ENCODE measurements at regions not wholly inside any gene's neighbourhood (a gene's known extent, or its start where the extent isn't known, plus 50 kb on each side); places are given as distances from the start of the nearest gene placed in this dataset.

GRCh38 chr7:118327174-118327573 is 102.7 kb downstream of the ANKRD7 start:
- no peak for DNase-seq (ENCODE audit: low spot score)
- H3K27me3 Mint-ChIP-seq (ENCODE audit: unreplicated experiment), result no peaks in the 10 kb centered on the region
- no peaks in the 10 kb centered on the region for H3K4me1 Mint-ChIP-seq (ENCODE audit: unreplicated experiment)
- no peaks in the 10 kb centered on the region for H3K9me3 Mint-ChIP-seq (ENCODE audit: unreplicated experiment)
- TF ChIP-seq, protein P1, sequence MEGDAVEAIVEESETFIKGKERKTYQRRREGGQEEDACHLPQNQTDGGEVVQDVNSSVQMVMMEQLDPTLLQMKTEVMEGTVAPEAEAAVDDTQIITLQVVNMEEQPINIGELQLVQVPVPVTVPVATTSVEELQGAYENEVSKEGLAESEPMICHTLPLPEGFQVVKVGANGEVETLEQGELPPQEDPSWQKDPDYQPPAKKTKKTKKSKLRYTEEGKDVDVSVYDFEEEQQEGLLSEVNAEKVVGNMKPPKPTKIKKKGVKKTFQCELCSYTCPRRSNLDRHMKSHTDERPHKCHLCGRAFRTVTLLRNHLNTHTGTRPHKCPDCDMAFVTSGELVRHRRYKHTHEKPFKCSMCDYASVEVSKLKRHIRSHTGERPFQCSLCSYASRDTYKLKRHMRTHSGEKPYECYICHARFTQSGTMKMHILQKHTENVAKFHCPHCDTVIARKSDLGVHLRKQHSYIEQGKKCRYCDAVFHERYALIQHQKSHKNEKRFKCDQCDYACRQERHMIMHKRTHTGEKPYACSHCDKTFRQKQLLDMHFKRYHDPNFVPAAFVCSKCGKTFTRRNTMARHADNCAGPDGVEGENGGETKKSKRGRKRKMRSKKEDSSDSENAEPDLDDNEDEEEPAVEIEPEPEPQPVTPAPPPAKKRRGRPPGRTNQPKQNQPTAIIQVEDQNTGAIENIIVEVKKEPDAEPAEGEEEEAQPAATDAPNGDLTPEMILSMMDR (IDR thresholded peaks at IDR 0.05; ENCODE audit: unreplicated experiment), result no peak
- H3K27ac Mint-ChIP-seq (ENCODE audit: unreplicated experiment), result no peak overlapping the region
- no peak overlapping the region for H3K4me3 Mint-ChIP-seq (ENCODE audit: unreplicated experiment)
- no peaks in the 10 kb centered on the region for H3K36me3 Mint-ChIP-seq (ENCODE audit: low read depth, unreplicated experiment)

DNA sequence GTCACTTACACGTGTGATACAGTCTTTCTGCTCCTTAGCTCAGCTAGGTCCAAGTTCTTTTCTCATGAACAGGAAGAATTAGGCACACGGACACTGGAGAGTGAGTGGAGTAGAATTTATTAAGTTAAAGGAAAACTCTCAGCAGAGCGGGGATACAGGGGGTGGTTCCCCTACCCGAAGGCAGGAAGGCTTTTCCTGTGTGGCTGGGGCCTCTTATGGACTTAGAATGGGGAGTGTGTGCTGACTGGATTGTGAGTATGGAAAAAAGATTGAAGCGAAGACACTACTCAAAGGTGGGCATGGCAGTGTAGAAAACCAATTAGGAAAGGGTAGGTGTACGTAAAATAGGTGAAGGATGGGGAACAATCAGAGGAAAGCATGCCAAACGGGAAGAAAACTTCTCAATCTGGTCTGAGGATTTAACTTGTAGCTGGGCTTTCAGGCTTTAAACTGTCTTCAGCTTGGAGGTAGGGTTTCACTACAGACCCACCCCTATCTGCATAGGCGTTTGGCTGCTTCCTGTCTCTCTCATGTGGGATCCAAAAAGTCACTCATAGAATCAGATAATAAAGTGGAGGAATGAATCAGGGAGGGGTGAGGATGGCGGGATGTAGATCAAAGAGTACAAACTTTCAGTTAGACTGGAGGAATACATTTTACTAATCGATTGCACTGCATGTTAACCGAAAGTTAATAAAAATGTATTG is 104.2 kb downstream of the ANKRD7 start:
- no peaks in the 10 kb centered on the region for H3K4me1 Mint-ChIP-seq (ENCODE audit: unreplicated experiment)

DNA sequence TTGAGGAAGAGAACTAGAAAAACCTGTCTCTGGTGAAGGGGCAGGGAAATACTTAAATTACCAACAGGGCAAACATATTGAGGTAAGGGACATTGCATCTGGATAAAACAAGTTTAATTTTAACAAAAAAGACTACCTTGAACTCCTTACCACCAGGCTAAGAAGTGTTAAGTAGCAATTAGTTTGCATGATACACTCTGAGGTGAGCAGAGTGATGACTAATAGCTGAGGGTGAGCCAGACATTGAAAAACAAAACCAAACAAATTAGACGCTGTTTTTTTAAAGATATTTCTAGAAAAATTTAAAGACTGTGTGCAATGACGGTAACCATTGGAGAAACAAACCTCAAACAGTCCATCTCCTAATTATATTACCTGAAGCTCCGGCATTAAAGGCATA is 105.9 kb downstream of the ANKRD7 start:
- TF ChIP-seq, protein P1 (IDR thresholded peaks at IDR 0.05; ENCODE audit: unreplicated experiment), result no peak
- DNase-seq (ENCODE audit: low spot score), result no peak
- Mint-ChIP-seq H3K4me1 (ENCODE audit: unreplicated experiment) (no peaks in the 10 kb centered on the region), H3K27me3 (ENCODE audit: unreplicated experiment) (no peaks in the 10 kb centered on the region), H3K27ac (ENCODE audit: unreplicated experiment) (no peak overlapping the region), H3K9me3 (ENCODE audit: unreplicated experiment) (no peaks in the 10 kb centered on the region), H3K36me3 (ENCODE audit: low read depth, unreplicated experiment) (no peaks in the 10 kb centered on the region), H3K4me3 (ENCODE audit: unreplicated experiment) (no peak overlapping the region)

More for the DNA sequence above, 104.2 kb downstream of the ANKRD7 start:
- DNase-seq (ENCODE audit: low spot score), result no peak
- H3K27me3 Mint-ChIP-seq (ENCODE audit: unreplicated experiment), result no peaks in the 10 kb centered on the region
- no peaks in the 10 kb centered on the region for H3K36me3 Mint-ChIP-seq (ENCODE audit: low read depth, unreplicated experiment)
- H3K4me3 Mint-ChIP-seq (ENCODE audit: unreplicated experiment), result no peak overlapping the region
- no peaks in the 10 kb centered on the region for H3K9me3 Mint-ChIP-seq (ENCODE audit: unreplicated experiment)
- TF ChIP-seq, protein P1 (IDR thresholded peaks at IDR 0.05; ENCODE audit: unreplicated experiment), result no peak
- no peak overlapping the region for H3K27ac Mint-ChIP-seq (ENCODE audit: unreplicated experiment)

DNA sequence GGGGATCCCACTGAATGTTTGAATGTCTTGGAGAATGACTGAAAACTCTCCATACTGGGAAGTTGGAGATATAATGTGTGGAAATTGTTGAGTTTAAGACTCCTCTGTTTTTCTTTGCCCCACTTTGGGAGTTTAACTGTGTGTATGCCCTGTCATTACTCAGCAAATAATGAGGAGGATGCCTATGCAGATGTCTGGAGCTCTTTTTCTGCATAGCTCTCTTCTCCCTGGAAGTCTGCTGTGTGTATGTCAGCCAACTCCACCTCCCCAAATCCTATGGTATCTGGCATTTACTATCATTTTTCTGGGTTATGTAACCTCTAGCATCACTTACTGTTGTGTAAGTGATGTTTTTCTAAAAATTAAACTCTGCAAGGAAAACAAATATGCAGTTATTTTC is 122.2 kb downstream of the ANKRD7 start:
- TF ChIP-seq, protein P1 (IDR thresholded peaks at IDR 0.05; ENCODE audit: unreplicated experiment), result no peak

GRCh38 chr7:118349604-118350003 is 125.1 kb downstream of the ANKRD7 start:
- no peaks in the 10 kb centered on the region for H3K9me3 Mint-ChIP-seq (ENCODE audit: unreplicated experiment)
- no peak for DNase-seq (ENCODE audit: low spot score)
- no peaks in the 10 kb centered on the region for H3K36me3 Mint-ChIP-seq (ENCODE audit: low read depth, unreplicated experiment)
- TF ChIP-seq, protein P1 (IDR thresholded peaks at IDR 0.05; ENCODE audit: unreplicated experiment), result no peak
- peaks cover 12% of the 10 kb centered on the region for H3K4me1 Mint-ChIP-seq (ENCODE audit: unreplicated experiment)
- H3K4me3 Mint-ChIP-seq (ENCODE audit: unreplicated experiment), result no peak overlapping the region
- H3K27me3 Mint-ChIP-seq (ENCODE audit: unreplicated experiment), result no peaks in the 10 kb centered on the region
- no peak overlapping the region for H3K27ac Mint-ChIP-seq (ENCODE audit: unreplicated experiment)

More for the DNA sequence above, 122.2 kb downstream of the ANKRD7 start:
- no peak for DNase-seq (ENCODE audit: low spot score)
- Mint-ChIP-seq H3K4me1 (ENCODE audit: unreplicated experiment) (peaks cover 15% of the 10 kb centered on the region), H3K27me3 (ENCODE audit: unreplicated experiment) (no peaks in the 10 kb centered on the region), H3K4me3 (ENCODE audit: unreplicated experiment) (no peak overlapping the region), H3K9me3 (ENCODE audit: unreplicated experiment) (no peaks in the 10 kb centered on the region), H3K36me3 (ENCODE audit: low read depth, unreplicated experiment) (no peaks in the 10 kb centered on the region), H3K27ac (ENCODE audit: unreplicated experiment) (no peak overlapping the region)
